Tibial nerve (tissue), 4 donors: ENCODE measurements at regions not wholly inside any gene's neighbourhood (a gene's known extent, or its start where the extent isn't known, plus 50 kb on each side); places are given as distances from the start of the nearest gene placed in this dataset.

ENCODE experiments used
- DNase-seq, 2 donors: peaks; one replicate each; pipeline ENCODE4 v3.0.0-alpha.2; 2019; ENCODE audit warnings: low spot score in 2 of 2
- H3K27ac ChIP-seq, 4 donors: fragments of 200-600 bp; sonication (generic) in 3 of 4; one replicate each; pipeline ENCODE4 v1.5.1; 2017 to 2019; ENCODE audit warnings: mild to moderate bottlenecking in 1 of 4
- H3K27me3 ChIP-seq, 2 donors: fragments of 200-600 bp; sonication (generic) in 1 of 2; one replicate each; pipeline versions ENCODE4 v1.5.1 to v1.6.0; 2017 to 2019
- H3K36me3 ChIP-seq, 3 donors: fragments of 200-600 bp; sonication (generic); one replicate each; pipeline ENCODE4 v1.5.1; 2018 to 2019
- H3K4me1 ChIP-seq, 4 donors: fragments of 200-600 bp; sonication (generic) in 3 of 4; one replicate each; pipeline ENCODE4 v1.5.1; 2017 to 2019
- H3K4me3 ChIP-seq, 4 donors: fragments of 200-600 bp; sonication (generic) in 3 of 4; one replicate each; pipeline ENCODE4 v1.5.1; 2017 to 2019; ENCODE audit warnings: mild to moderate bottlenecking in 1 of 4, moderate library complexity in 1 of 4
- H3K9me3 ChIP-seq, 4 donors: fragments of 200-600 bp; sonication (generic) in 3 of 4; one replicate each; pipeline ENCODE4 v1.5.1; 2017 to 2019
- EP300 ChIP-seq, 2 donors: sonication (generic); formaldehyde crosslinking; IDR thresholded peaks; one replicate each; pipeline ENCODE4 v1.6.1; 2017; ENCODE audit warnings: antibody characterized with exemption in 2 of 2, mild to moderate bottlenecking in 1 of 2
- POLR2A ChIP-seq, 2 donors: fragments of 450-650 bp; IDR thresholded peaks; one replicate each; pipeline ENCODE4 v1.6.1; 2017; ENCODE audit warnings: antibody characterized with exemption in 2 of 2, mild to moderate bottlenecking in 2 of 2, moderate library complexity in 2 of 2
- WGBS, 2 donors: methylation state at CpG; one replicate each; pipeline ENCODE4 v1.1.5; 2018; 5-methylcytosine and 5-hydroxymethylcytosine counted together
- TF ChIP-seq, protein P1 (sequence below), 5 experiments: fragments of 200-600 bp in 3 of 5; fragments of 450-650 bp in 2 of 5; sonication (generic) in 3 of 5; IDR thresholded peaks; one replicate each; pipeline ENCODE4 v1.5.1; 2016 to 2019; ENCODE audit warnings: antibody characterized with exemption in 5 of 5, mild to moderate bottlenecking in 3 of 5, moderate library complexity in 2 of 5

DNA sequence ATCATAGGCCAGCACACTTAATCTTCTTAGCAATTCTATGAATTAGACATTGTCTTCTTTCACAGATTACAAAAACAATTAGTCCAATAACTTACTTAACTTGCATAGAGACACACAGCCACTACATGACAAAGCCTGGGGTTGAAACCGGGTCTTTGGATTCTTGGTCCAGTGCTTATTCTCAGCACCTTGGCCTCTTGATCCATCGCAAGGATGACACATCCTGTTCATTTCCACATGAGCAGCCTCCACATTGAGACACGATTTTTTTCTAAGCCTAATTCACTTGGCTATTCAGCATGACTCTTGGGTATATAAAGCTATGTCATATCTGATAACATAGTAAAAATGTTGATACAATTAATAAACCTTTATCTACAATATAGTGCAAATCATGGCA, 221.0 kb upstream of the FOXD3 start:
- H3K27ac ChIP-seq = no peak overlapping the region
- H3K36me3 ChIP-seq = no peaks in the 10 kb centered on the region
- TF ChIP-seq, protein P1, sequence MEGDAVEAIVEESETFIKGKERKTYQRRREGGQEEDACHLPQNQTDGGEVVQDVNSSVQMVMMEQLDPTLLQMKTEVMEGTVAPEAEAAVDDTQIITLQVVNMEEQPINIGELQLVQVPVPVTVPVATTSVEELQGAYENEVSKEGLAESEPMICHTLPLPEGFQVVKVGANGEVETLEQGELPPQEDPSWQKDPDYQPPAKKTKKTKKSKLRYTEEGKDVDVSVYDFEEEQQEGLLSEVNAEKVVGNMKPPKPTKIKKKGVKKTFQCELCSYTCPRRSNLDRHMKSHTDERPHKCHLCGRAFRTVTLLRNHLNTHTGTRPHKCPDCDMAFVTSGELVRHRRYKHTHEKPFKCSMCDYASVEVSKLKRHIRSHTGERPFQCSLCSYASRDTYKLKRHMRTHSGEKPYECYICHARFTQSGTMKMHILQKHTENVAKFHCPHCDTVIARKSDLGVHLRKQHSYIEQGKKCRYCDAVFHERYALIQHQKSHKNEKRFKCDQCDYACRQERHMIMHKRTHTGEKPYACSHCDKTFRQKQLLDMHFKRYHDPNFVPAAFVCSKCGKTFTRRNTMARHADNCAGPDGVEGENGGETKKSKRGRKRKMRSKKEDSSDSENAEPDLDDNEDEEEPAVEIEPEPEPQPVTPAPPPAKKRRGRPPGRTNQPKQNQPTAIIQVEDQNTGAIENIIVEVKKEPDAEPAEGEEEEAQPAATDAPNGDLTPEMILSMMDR (IDR thresholded peaks at IDR 0.05) = no peak
- TF ChIP-seq POLR2A (IDR thresholded peaks at IDR 0.05) (no peak), EP300 (IDR thresholded peaks at IDR 0.05) (no peak)
- no peaks in the 10 kb centered on the region for H3K27me3 ChIP-seq
- no peak for DNase-seq
- 86 to 88% methylated on average over 3 of the region's 3 CpGs for WGBS, 2 donors
- no peak overlapping the region for H3K4me3 ChIP-seq
- H3K4me1 ChIP-seq = no peaks in the 10 kb centered on the region
- no peaks in the 10 kb centered on the region for H3K9me3 ChIP-seq

DNA sequence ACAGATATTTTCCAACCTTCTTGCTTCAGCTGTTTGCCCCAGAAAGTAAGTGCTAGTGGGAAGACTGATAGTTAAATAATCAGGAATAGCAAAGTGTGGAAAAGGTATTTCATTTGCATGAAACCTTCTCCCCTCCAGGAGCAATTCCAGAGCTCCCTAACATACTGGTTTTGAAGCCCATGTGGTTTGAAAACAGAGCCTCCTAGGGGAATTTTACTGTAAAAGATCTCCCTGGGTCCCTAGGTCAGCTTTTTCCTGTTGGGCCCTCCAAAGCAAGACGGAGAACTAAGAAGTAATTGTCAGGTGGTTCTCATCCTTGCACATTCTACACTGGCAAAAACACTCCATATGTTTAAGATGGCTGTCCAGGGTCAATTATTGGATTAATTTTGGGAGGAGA, 218.7 kb upstream of the FOXD3 start:
- H3K27ac ChIP-seq = no peak overlapping the region
- no peaks in the 10 kb centered on the region for H3K9me3 ChIP-seq
- DNase-seq = no peak
- TF ChIP-seq, protein P1 (IDR thresholded peaks at IDR 0.05) = no peak
- TF ChIP-seq POLR2A (IDR thresholded peaks at IDR 0.05) = no peak
- no peak for TF ChIP-seq EP300 (IDR thresholded peaks at IDR 0.05)
- H3K4me1 ChIP-seq = peaks cover 0 to 14% (median 5%) of the 10 kb centered on the region in 4 donors
- H3K4me3 ChIP-seq = no peak overlapping the region
- H3K36me3 ChIP-seq = no peaks in the 10 kb centered on the region
- no peaks in the 10 kb centered on the region for H3K27me3 ChIP-seq
- WGBS, 2 donors = 48 to 77% methylated on average over 1 of the region's 1 CpG

DNA sequence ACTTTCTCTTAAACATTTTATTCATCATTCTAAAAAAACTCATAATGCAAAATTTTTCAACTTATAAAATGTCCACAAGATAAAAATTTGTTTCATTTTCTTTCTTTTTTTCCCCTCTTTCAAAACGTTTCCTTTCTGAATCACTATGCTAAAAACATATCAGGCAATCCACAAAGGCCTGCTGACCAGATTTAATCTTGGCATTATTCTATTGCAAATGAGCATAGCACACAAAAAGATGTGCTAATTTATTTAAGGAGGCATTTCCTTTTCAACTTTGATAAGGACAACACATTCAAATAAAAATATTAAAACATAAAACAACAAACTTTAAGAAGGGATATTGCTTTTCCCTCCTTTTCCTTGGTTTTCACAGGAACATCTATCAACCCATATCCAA, 215.3 kb upstream of the FOXD3 start:
- Histone ChIP-seq H3K4me3 (no peak overlapping the region), H3K36me3 (no peaks in the 10 kb centered on the region), H3K4me1 (peaks cover 0 to 14% (median 5%) of the 10 kb centered on the region in 4 donors), H3K27me3 (no peaks in the 10 kb centered on the region), H3K27ac (no peak overlapping the region), H3K9me3 (no peaks in the 10 kb centered on the region)
- WGBS, 2 donors = 13 to 23% methylated on average over 1 of the region's 1 CpG
- DNase-seq = no peak
- TF ChIP-seq, protein P1 (IDR thresholded peaks at IDR 0.05) = no peak
- TF ChIP-seq POLR2A (IDR thresholded peaks at IDR 0.05) = no peak
- TF ChIP-seq EP300 (IDR thresholded peaks at IDR 0.05) = no peak

DNA sequence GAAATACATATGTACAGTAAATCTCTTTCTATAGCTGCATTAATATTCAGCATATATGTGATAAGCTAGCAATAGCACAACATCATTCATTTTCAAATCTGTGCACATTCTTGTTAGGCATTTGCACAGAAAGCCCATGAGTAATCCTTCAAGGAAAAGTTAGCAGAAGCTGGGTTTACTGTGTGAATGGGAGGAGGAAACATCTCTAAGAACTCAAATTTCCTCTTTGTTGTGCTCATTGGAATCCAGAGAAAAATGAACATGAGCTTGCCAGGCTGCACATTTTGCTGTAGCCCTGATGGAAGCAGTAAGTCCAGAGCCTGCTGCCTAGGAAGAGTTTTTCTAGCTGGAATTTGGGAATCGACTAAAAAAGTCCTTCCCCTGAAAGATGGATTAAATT, 214.2 kb upstream of the FOXD3 start:
- H3K4me1 ChIP-seq = peaks cover 0 to 23% (median 5%) of the 10 kb centered on the region in 4 donors
- TF ChIP-seq POLR2A (IDR thresholded peaks at IDR 0.05) (no peak), EP300 (IDR thresholded peaks at IDR 0.05) (no peak)
- TF ChIP-seq, protein P1 (IDR thresholded peaks at IDR 0.05) = no peak
- H3K4me3 ChIP-seq = no peak overlapping the region
- no peaks in the 10 kb centered on the region for H3K9me3 ChIP-seq
- DNase-seq = no peak
- WGBS, 2 donors = 23 to 26% methylated on average over 1 of the region's 1 CpG
- H3K27ac ChIP-seq = peak overlapping the region in 1 of 4 donors; percentile 36
- no peaks in the 10 kb centered on the region for H3K36me3 ChIP-seq
- no peaks in the 10 kb centered on the region for H3K27me3 ChIP-seq

DNA sequence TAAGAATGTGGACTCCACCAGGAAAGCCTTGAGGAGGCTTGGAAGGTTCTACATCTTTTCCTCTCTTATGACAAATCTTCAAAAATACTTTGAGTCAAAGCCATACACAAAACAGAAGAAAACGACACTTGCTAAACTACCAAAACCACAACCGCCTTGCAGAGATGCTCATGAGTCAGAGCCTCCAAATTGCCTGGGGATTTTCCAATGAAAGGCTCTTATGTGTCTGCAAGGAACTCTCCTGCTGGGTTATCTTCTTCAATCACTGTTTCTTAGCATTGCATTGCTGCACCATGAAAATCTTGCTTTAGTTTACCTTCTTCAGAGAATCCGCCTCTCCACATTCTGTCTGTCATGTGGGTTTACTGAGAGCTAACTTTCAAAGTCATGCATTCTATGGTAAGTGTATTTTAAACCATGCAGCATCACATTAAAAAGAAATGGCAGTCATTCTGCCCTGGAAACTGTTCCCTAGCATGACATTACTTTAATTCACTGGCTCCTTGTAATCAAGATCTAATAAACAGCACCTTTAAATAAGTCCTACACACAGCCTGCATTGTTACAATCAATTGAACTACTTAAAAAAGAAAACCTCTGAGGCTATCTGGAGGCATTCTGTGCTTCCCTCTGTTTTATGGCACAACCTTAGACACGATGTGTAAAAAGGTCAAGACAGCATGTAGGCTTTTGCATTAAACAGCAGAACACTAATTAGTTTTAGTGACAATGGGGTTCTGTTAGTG, 210.0 kb upstream of the FOXD3 start:
- TF ChIP-seq EP300 (IDR thresholded peaks at IDR 0.05) (no peak), POLR2A (IDR thresholded peaks at IDR 0.05) (no peak)
- TF ChIP-seq, protein P1 (IDR thresholded peaks at IDR 0.05) = no peak
- H3K36me3 ChIP-seq = no peaks in the 10 kb centered on the region
- no peaks in the 10 kb centered on the region for H3K27me3 ChIP-seq
- H3K27ac ChIP-seq = peak overlapping the region in 1 of 4 donors; percentile 3
- H3K9me3 ChIP-seq = no peaks in the 10 kb centered on the region
- peaks cover 0 to 17% (median 5%) of the 10 kb centered on the region in 4 donors for H3K4me1 ChIP-seq
- DNase-seq = no peak
- WGBS, 2 donors = 45 to 49% methylated on average over 4 of the region's 4 CpGs
- H3K4me3 ChIP-seq = no peak overlapping the region
